BJ (cell line): ENCODE measurements at regions not wholly inside any gene's neighbourhood (a gene's known extent, or its start where the extent isn't known, plus 50 kb on each side); places are given as distances from the start of the nearest gene placed in this dataset.
"Not testable (repeated sequence)": the region's sequence is repeated elsewhere in the genome, so short reads cannot be mapped to it uniquely, and the experiment has no call there.

Source experiments
- CTCF ChIA-PET: fragments of 350-600 bp; formaldehyde crosslinking; extraction: SDS; loops from one replicate; lab custom pipeline; 2021; ENCODE audit warnings: antibody characterized with exemption, inconsistent platforms; lab: Yijun Ruan, JAX
- POLR2A ChIA-PET: fragments of 300-600 bp; sonication (Branson Sonifier 250); formaldehyde crosslinking; extraction: SDS; loops from one replicate; lab custom pipeline; 2021; ENCODE audit warnings: antibody characterized with exemption; lab: Charles Lee
- DNase-seq: peaks from one replicate; pipeline ENCODE4 v3.0.0-alpha.2; 2011; ENCODE audit warnings: low read depth
- H3K27me3 ChIP-seq: 2 replicates; pipeline ENCODE4 v1.6.0; 2011; ENCODE audit warnings: low read length; ENCODE audit not compliant: control insufficient read depth, insufficient read depth
- H3K36me3 ChIP-seq: 2 replicates; pipeline ENCODE4 v1.5.1; 2011; ENCODE audit warnings: low read length; ENCODE audit not compliant: control insufficient read depth, insufficient read depth
- H3K4me3 ChIP-seq: 2 replicates; pipeline ENCODE4 v1.5.1; 2011; ENCODE audit warnings: low read depth, mild to moderate bottlenecking, control low read depth, low read length
- TF ChIP-seq, protein P1 (sequence below): IDR thresholded peaks from 2 replicates; pipeline ENCODE4 v1.5.1; 2011; ENCODE audit warnings: low read depth, mild to moderate bottlenecking, control low read depth, inconsistent platforms, low read length, moderate library complexity; ENCODE audit not compliant: insufficient read depth

DNA sequence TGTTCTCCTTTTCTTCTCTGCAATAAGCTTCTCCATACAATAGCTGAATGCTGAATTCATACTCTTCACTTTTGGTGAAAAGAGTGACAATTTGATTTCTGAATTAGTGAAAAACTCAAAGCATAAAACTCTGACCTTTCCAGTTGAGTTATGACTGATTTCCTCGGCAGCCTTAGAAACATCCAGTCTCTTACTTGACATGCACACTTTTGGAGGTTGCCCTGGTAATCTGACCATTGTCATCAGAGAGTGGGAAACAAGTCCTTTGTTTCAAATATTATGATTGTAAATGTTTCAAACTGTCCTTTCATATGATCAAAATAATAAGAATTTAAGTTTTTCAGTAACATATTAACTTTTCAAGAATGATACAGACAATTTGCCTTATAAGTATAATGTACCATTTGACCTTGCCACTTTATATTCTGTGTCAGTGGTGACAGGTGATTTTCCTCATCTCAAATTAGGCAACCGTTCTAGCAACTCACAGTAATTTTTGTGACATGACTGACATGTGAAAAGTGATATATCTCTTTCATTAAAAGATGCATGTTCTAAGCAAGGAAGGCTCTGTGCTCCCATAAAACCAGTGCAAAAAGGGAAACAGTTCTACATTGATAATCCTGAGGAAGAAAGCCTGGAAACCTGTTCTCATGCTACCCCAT is 507.6 kb upstream of the ROBO2 start:
- H3K4me3 ChIP-seq, result no peak overlapping the region
- ChIA-PET POLR2A (no interaction called here), CTCF (no interaction called here)
- no peaks in the 10 kb centered on the region for H3K27me3 ChIP-seq
- DNase-seq, result no peak
- H3K36me3 ChIP-seq, result no peaks in the 10 kb centered on the region
- TF ChIP-seq, protein P1, sequence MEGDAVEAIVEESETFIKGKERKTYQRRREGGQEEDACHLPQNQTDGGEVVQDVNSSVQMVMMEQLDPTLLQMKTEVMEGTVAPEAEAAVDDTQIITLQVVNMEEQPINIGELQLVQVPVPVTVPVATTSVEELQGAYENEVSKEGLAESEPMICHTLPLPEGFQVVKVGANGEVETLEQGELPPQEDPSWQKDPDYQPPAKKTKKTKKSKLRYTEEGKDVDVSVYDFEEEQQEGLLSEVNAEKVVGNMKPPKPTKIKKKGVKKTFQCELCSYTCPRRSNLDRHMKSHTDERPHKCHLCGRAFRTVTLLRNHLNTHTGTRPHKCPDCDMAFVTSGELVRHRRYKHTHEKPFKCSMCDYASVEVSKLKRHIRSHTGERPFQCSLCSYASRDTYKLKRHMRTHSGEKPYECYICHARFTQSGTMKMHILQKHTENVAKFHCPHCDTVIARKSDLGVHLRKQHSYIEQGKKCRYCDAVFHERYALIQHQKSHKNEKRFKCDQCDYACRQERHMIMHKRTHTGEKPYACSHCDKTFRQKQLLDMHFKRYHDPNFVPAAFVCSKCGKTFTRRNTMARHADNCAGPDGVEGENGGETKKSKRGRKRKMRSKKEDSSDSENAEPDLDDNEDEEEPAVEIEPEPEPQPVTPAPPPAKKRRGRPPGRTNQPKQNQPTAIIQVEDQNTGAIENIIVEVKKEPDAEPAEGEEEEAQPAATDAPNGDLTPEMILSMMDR, result no peak

DNA sequence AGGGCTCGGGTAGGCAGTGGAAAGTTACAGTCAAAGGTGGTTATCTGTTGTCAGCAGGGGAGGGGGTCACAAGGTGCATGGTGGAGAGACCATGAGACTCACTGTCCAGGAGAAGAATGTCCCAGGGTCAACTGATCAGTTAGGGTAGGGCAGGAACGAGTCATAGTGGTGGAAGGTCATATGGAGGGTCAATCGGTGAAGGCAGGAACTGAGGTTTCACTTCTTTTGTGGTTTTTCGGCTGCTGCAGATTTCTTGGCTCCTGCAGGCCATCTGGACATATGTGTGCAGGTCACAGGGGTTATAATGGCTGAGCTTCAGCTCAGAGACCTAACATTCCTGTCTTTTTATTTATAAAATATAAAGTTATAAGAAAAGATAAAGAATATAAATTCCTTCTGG is 506.2 kb upstream of the ROBO2 start:
- H3K36me3 ChIP-seq, H3K4me3 ChIP-seq, POLR2A ChIA-PET, DNase-seq, H3K27me3 ChIP-seq: not testable (repeated sequence)
- CTCF ChIA-PET, result interaction anchor here (1.2 kb wide), 1 partner anchor 12 kb away, joined by 3 read pairs; no protein-coding TSS in a partner anchor

DNA sequence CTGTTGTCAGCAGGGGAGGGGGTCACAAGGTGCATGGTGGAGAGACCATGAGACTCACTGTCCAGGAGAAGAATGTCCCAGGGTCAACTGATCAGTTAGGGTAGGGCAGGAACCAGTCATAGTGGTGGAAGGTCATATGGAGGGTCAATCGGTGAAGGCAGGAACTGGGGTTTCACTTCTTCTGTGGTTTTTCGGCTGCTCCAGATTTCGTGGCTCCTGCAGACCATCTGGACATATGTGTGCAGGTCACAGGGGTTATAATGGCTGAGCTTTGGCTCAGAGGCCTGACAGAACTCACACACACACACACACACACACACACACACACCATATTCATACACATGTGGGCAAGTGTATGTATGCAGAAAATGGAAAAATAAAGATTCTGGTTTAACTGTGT is 502.0 kb upstream of the ROBO2 start:
- H3K36me3 ChIP-seq, DNase-seq, H3K27me3 ChIP-seq, H3K4me3 ChIP-seq, POLR2A ChIA-PET, CTCF ChIA-PET: not testable (repeated sequence)

DNA sequence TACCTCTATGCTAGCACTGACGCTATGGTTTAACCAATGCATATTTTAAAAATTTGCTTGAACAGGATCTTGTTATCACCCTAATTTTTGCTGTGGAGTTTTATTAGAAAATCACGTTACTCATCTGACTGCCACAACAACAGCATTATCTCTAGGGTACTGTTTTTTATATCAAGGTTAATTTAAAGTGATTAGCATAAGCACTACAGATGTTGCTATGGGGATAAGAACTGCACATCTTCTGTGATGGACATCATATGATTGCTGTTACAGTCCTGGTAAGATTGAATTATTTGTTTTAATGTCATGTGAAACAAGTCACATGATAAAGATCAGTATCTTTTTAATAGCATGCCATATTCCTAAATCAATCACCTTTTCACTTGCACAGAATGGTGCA is 492.2 kb upstream of the ROBO2 start:
- Histone ChIP-seq H3K27me3 (no peaks in the 10 kb centered on the region), H3K36me3 (no peaks in the 10 kb centered on the region), H3K4me3 (no peak overlapping the region)
- ChIA-PET POLR2A (no interaction called here), CTCF (no interaction called here)
- TF ChIP-seq, protein P1, result no peak
- no peak for DNase-seq

DNA sequence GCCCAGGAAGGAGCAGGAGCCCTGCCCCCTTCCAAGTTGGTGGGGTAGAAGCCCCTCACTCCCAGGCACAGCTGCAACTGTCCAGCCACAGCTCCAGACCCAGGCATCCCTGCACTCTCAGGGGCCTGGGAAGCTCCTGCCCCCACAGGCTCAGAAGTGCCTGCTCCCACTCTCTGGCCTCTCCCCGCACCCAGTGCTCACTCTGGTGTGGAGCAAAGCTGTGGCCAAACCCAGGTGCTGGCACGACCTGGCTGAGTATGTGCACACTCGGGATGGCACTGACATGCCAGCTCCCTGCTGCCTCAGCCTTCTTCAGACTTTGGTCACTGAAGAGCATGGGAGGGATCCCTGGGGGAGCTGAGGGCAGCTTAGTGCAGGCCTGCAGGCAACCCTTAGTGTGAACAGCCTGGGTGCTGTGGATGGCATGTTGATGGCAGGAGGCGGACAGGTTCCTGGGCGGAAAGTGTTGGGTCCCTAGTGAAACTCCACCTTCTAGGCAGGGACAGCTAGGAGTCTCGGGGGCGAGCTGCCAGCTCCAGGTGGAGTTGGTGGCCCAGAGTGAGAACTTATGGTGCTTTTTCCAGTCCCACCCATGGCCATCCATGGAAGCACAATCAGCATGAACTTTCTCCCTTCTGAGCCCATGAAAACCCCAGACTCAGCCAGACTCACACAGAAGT is 489.2 kb upstream of the ROBO2 start:
- DNase-seq, result no peak
- Histone ChIP-seq H3K36me3 (no peaks in the 10 kb centered on the region), H3K4me3 (no peak overlapping the region), H3K27me3 (no peaks in the 10 kb centered on the region)
- ChIA-PET POLR2A (no interaction called here), CTCF (no interaction called here)
- TF ChIP-seq, protein P1, result no peak

DNA sequence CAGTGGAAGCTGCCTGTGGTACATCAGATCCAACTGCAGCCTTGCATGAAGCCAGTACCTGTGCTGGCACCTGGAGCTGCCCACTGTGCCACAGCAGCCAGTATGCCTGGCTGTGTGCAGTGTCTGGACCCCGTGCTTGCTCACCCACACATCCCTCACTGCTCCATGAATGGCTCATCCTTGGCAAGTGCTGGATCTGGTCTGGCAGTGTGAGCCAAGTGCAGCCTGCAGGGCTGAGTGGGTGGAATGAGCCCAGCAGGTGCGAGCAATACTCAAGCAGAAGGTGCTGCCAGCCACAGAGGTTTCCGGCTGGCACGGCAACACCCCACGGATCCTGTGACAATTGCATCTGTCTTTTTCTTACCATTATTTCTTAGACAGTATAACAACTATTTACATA is 488.2 kb upstream of the ROBO2 start:
- no peak for DNase-seq
- TF ChIP-seq, protein P1, result no peak
- Histone ChIP-seq H3K4me3 (no peak overlapping the region), H3K36me3 (no peaks in the 10 kb centered on the region), H3K27me3 (no peaks in the 10 kb centered on the region)
- ChIA-PET POLR2A (no interaction called here), CTCF (no interaction called here)
